NCI-H1694 (cell line): ENCODE measurements at regions not wholly inside any gene's neighbourhood (a gene's known extent, or its start where the extent isn't known, plus 50 kb on each side); places are given as distances from the start of the nearest gene placed in this dataset.

Source experiments
- DNase-seq: peaks from one replicate; lab custom pipeline; 2025; lab: John Stamatoyannopoulos, UW

- peak; percentile 10 for DNase-seq
These were observed 53.4 kb upstream of the ANO4 start for GRCh38 chr12:100741084-100741711.

DNA sequence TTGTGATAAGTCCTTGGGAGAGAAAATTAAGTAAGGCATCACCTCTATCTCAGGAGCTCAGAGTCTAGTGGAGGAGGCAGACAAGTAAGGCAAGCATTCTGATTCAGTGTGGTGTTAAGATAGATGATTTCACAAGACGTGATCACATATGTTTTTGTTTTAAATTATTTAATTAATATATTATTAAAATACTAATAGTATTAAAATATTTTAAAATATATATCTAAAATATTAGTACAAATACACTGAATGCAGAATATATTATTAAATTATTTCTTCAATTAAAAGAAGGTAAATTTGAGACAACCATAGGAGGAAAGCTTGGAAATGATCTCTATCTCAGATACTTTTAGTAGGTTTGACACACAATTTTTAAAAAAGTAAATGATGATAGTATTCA lies 51.5 kb upstream of the ANO4 start:
- DNase-seq, result no peak
